GM23338 (cell line): ENCODE measurements at regions not wholly inside any gene's neighbourhood (a gene's known extent, or its start where the extent isn't known, plus 50 kb on each side); places are given as distances from the start of the nearest gene placed in this dataset.
"Not testable (repeated sequence)": the region's sequence is repeated elsewhere in the genome, so short reads cannot be mapped to it uniquely, and the experiment has no call there.

Experiments used
- CREB1 ChIP-seq: fragments of 250-450 bp; sonication (Bioruptor Pico); IDR thresholded peaks from 2 replicates; pipeline ENCODE4 v1.5.0; 2020; ENCODE audit warnings: low read depth, mild to moderate bottlenecking, moderate library complexity
- ETS1 ChIP-seq: IDR thresholded peaks from 2 replicates; pipeline ENCODE4 v1.6.1; 2016; ENCODE audit warnings: antibody characterized with exemption
- EZH2 ChIP-seq: fragments of 200-600 bp; sonication (generic); IDR thresholded peaks from one replicate; pipeline ENCODE4 v1.8.0; 2017; ENCODE audit warnings: antibody characterized with exemption, mild to moderate bottlenecking, low read depth; ENCODE audit not compliant: unreplicated experiment
- EZH2phosphoT487 ChIP-seq: fragments of 200-600 bp; sonication (generic); IDR thresholded peaks from one replicate; pipeline ENCODE4 v1.8.1; 2018; ENCODE audit warnings: antibody characterized with exemption; ENCODE audit not compliant: unreplicated experiment
- JUNB ChIP-seq: IDR thresholded peaks from one replicate; pipeline ENCODE4 v1.6.1; 2016; ENCODE audit warnings: antibody characterized with exemption; ENCODE audit not compliant: unreplicated experiment
- NANOG ChIP-seq: IDR thresholded peaks from 2 replicates; pipeline ENCODE4 v1.6.1; 2016; ENCODE audit warnings: antibody characterized with exemption, borderline replicate concordance
- POLR2AphosphoS5 ChIP-seq: IDR thresholded peaks from 2 replicates; pipeline ENCODE4 v1.6.1; 2016; ENCODE audit warnings: antibody characterized with exemption, low read depth
- REST ChIP-seq: IDR thresholded peaks from one replicate; pipeline ENCODE4 v1.6.1; 2018; ENCODE audit warnings: antibody characterized with exemption; ENCODE audit not compliant: unreplicated experiment
- ZNF114 ChIP-seq: fragments of 250-450 bp; sonication (Bioruptor Pico); IDR thresholded peaks from 2 replicates; pipeline ENCODE4 v1.5.0; 2020; ENCODE audit warnings: mild to moderate bottlenecking, moderate library complexity
- TF ChIP-seq, protein P1 (sequence below), 2 experiments: fragments of 200-600 bp in 1 of 2; sonication (generic) in 1 of 2; conservative IDR thresholded peaks; 2 replicates each; pipeline versions ENCODE4 v1.5.1 to v1.6.1; 2016 to 2017; ENCODE audit warnings: antibody characterized with exemption in 2 of 2, low read depth in 2 of 2, mild to moderate bottlenecking in 2 of 2, moderate library complexity in 1 of 2

GRCh38 chr16:29265255-29265853 lies 141.2 kb downstream of the NPIPB11 start:
- not testable (repeated sequence) for TF ChIP-seq EZH2; POLR2AphosphoS5; JUNB; ZNF114 (CRISPR knock-in tag); EZH2phosphoT487; REST; NANOG; CREB1; ETS1
- TF ChIP-seq, protein P1, sequence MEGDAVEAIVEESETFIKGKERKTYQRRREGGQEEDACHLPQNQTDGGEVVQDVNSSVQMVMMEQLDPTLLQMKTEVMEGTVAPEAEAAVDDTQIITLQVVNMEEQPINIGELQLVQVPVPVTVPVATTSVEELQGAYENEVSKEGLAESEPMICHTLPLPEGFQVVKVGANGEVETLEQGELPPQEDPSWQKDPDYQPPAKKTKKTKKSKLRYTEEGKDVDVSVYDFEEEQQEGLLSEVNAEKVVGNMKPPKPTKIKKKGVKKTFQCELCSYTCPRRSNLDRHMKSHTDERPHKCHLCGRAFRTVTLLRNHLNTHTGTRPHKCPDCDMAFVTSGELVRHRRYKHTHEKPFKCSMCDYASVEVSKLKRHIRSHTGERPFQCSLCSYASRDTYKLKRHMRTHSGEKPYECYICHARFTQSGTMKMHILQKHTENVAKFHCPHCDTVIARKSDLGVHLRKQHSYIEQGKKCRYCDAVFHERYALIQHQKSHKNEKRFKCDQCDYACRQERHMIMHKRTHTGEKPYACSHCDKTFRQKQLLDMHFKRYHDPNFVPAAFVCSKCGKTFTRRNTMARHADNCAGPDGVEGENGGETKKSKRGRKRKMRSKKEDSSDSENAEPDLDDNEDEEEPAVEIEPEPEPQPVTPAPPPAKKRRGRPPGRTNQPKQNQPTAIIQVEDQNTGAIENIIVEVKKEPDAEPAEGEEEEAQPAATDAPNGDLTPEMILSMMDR (conservative IDR thresholded peaks at IDR 0.05; ENCODE audit: low read depth in 2 of 2), result not testable (repeated sequence)
